H9 (cell line): ENCODE measurements at regions not wholly inside any gene's neighbourhood (a gene's known extent, or its start where the extent isn't known, plus 50 kb on each side); places are given as distances from the start of the nearest gene placed in this dataset.

ENCODE experiments used
- DNase-seq: peaks from one replicate; pipeline ENCODE4 v3.0.0-alpha.2; 2017
- H2AFZ ChIP-seq: one replicate; pipeline ENCODE4 v1.6.1; 2013; ENCODE audit warnings: mild to moderate bottlenecking, low read length, control low read depth, moderate library complexity
- H2AK5ac ChIP-seq: 2 replicates; pipeline ENCODE4 v1.6.1; 2013; ENCODE audit warnings: low read length, control low read depth, mixed read lengths; ENCODE audit not compliant: insufficient read length
- H2BK120ac ChIP-seq: one replicate; pipeline ENCODE4 v1.6.1; 2013; ENCODE audit warnings: low read depth, mild to moderate bottlenecking, low read length, control low read depth, inconsistent platforms; ENCODE audit not compliant: poor library complexity, severe bottlenecking
- H2BK12ac ChIP-seq: 2 replicates; pipeline ENCODE4 v1.6.1; 2013; ENCODE audit warnings: low read length, control low read depth, mixed read lengths, low read depth; ENCODE audit not compliant: insufficient read length
- H2BK15ac ChIP-seq: 2 replicates; pipeline ENCODE4 v1.6.1; 2013; ENCODE audit warnings: low read depth, low read length, control low read depth
- H2BK20ac ChIP-seq: one replicate; pipeline ENCODE4 v1.6.1; 2013; ENCODE audit warnings: low read depth, mild to moderate bottlenecking, low read length, control low read depth, inconsistent platforms; ENCODE audit not compliant: poor library complexity, severe bottlenecking
- H2BK5ac ChIP-seq: 2 replicates; pipeline ENCODE4 v1.6.1; 2013; ENCODE audit warnings: low read length, control low read depth, mixed read lengths; ENCODE audit not compliant: insufficient read length
- H3K14ac ChIP-seq: 2 replicates; pipeline ENCODE4 v1.6.1; 2013; ENCODE audit warnings: low read length, control low read depth; ENCODE audit not compliant: insufficient read depth
- H3K18ac ChIP-seq: 2 replicates; pipeline ENCODE4 v1.6.1; 2013; ENCODE audit warnings: low read depth, mild to moderate bottlenecking, mixed read lengths, low read length, control low read depth; ENCODE audit not compliant: insufficient read length
- H3K23ac ChIP-seq: 2 replicates; pipeline ENCODE4 v1.6.1; 2013; ENCODE audit warnings: low read length, control low read depth, mixed read lengths, low read depth; ENCODE audit not compliant: insufficient read length
- H3K23me2 ChIP-seq: 2 replicates; pipeline ENCODE4 v1.6.1; 2013; ENCODE audit warnings: low read depth, mild to moderate bottlenecking, mixed read lengths, low read length, control low read depth; ENCODE audit not compliant: insufficient read length, poor library complexity, severe bottlenecking
- H3K27ac ChIP-seq: 2 replicates; pipeline ENCODE4 v1.5.1; 2013; ENCODE audit warnings: low read length, control low read depth, mixed read lengths, low read depth; ENCODE audit not compliant: insufficient read length
- H3K27me3 ChIP-seq: 2 replicates; pipeline ENCODE4 v1.6.1; 2013; ENCODE audit warnings: low read length, control low read depth, inconsistent platforms; ENCODE audit not compliant: insufficient read depth
- H3K4ac ChIP-seq: 2 replicates; pipeline ENCODE4 v1.6.1; 2013; ENCODE audit warnings: low read depth, mild to moderate bottlenecking, control low read depth, inconsistent platforms, low read length, moderate library complexity
- H3K4me1 ChIP-seq: 2 replicates; pipeline ENCODE4 v1.6.1; 2013; ENCODE audit warnings: low read length, control low read depth, inconsistent platforms; ENCODE audit not compliant: insufficient read depth
- H3K4me2 ChIP-seq: 2 replicates; pipeline ENCODE4 v1.6.1; 2013; ENCODE audit warnings: low read length, control low read depth, mixed read lengths; ENCODE audit not compliant: insufficient read length, insufficient read depth
- H3K56ac ChIP-seq: 2 replicates; pipeline ENCODE4 v1.6.1; 2013; ENCODE audit warnings: low read depth, mild to moderate bottlenecking, mixed read lengths, low read length, control low read depth; ENCODE audit not compliant: insufficient read length
- H3K79me1 ChIP-seq: 2 replicates; pipeline ENCODE4 v1.6.1; 2013; ENCODE audit warnings: low read depth, mild to moderate bottlenecking, moderate library complexity, low read length, control low read depth, inconsistent platforms; ENCODE audit not compliant: insufficient read depth, poor library complexity, severe bottlenecking
- H3K79me2 ChIP-seq: 2 replicates; pipeline ENCODE4 v1.6.1; 2013; ENCODE audit warnings: low read length, control low read depth, inconsistent platforms; ENCODE audit not compliant: insufficient read depth
- H3K9ac ChIP-seq: 2 replicates; pipeline ENCODE4 v1.6.1; 2013; ENCODE audit warnings: low read length, control low read depth, mixed read lengths; ENCODE audit not compliant: insufficient read length; ENCODE audit errors: extremely low read depth
- H3K9me3 ChIP-seq: one replicate; pipeline ENCODE4 v1.6.1; 2013; ENCODE audit warnings: low read depth, low read length, inconsistent platforms; ENCODE audit not compliant: control insufficient read depth
- H3T11ph ChIP-seq: one replicate; pipeline ENCODE4 v1.6.1; 2013; ENCODE audit warnings: mild to moderate bottlenecking, low read length, control low read depth, inconsistent platforms
- H4K20me1 ChIP-seq: one replicate; pipeline ENCODE4 v1.6.1; 2013; ENCODE audit not compliant: control insufficient read depth, insufficient read length, insufficient read depth
- H4K5ac ChIP-seq: 2 replicates; pipeline ENCODE4 v1.6.1; 2013; ENCODE audit warnings: low read depth, mild to moderate bottlenecking, mixed read lengths, low read length, control low read depth; ENCODE audit not compliant: insufficient read length
- H4K8ac ChIP-seq: replicated peaks from 2 replicates; pipeline ENCODE4 v1.6.1; 2013; ENCODE audit warnings: low read length, control low read depth, mixed read lengths, low read depth; ENCODE audit not compliant: insufficient read length
- H4K91ac ChIP-seq: 2 replicates; pipeline ENCODE4 v1.6.1; 2013; ENCODE audit warnings: low read depth, mild to moderate bottlenecking, moderate library complexity, mixed read lengths, low read length, control low read depth; ENCODE audit not compliant: insufficient read length
- H3K27ac Mint-ChIP-seq, 3 experiments: 2 replicates in 2 of 3; 3 replicates in 1 of 3; pipeline ENCODE4 v1.8.0; 2020 to 2021; ENCODE audit warnings: mixed read lengths in 3 of 3, mild to moderate bottlenecking in 1 of 3, moderate library complexity in 1 of 3
- H3K27me3 Mint-ChIP-seq: 2 replicates; pipeline ENCODE4 v1.8.0; 2021; ENCODE audit warnings: low read depth, mild to moderate bottlenecking, moderate library complexity, mixed read lengths
- H3K36me3 Mint-ChIP-seq, 3 experiments: 2 replicates in 2 of 3; 3 replicates in 1 of 3; pipeline ENCODE4 v1.8.0; 2020 to 2021; ENCODE audit warnings: low read depth in 3 of 3, mixed read lengths in 3 of 3; ENCODE audit not compliant: insufficient read depth in 1 of 3
- H3K4me1 Mint-ChIP-seq, 2 experiments: 2 replicates each; pipeline ENCODE4 v1.8.0; 2020; ENCODE audit warnings: mixed read lengths in 2 of 2
- H3K4me3 Mint-ChIP-seq, 2 experiments: 2 replicates in 1 of 2; 3 replicates in 1 of 2; pipeline ENCODE4 v1.8.0; 2020 to 2021; ENCODE audit warnings: mild to moderate bottlenecking in 2 of 2, mixed read lengths in 2 of 2, moderate library complexity in 1 of 2
- H3K9me3 Mint-ChIP-seq, 2 experiments: 2 replicates in 1 of 2; 3 replicates in 1 of 2; pipeline ENCODE4 v1.8.0; 2020; ENCODE audit warnings: mild to moderate bottlenecking in 2 of 2, mixed read lengths in 2 of 2, moderate library complexity in 1 of 2
- WGBS: extraction: QIAGEN DNeasy Blood & Tissue Kit; methylation state at CpG from one replicate; pipeline ENCODE4 v1.1.7; 2013; ENCODE audit warnings: missing lambda C conversion rate, low lambda C conversion rate, mixed read lengths; ENCODE audit not compliant: insufficient read length; ENCODE audit errors: extremely low coverage; 5-methylcytosine and 5-hydroxymethylcytosine counted together
- TF ChIP-seq, protein P1 (sequence below): fragments of 200-600 bp; sonication (generic); conservative IDR thresholded peaks from 3 replicates; pipeline ENCODE4 v1.8.0; 2021; ENCODE audit warnings: antibody characterized with exemption, mild to moderate bottlenecking

DNA sequence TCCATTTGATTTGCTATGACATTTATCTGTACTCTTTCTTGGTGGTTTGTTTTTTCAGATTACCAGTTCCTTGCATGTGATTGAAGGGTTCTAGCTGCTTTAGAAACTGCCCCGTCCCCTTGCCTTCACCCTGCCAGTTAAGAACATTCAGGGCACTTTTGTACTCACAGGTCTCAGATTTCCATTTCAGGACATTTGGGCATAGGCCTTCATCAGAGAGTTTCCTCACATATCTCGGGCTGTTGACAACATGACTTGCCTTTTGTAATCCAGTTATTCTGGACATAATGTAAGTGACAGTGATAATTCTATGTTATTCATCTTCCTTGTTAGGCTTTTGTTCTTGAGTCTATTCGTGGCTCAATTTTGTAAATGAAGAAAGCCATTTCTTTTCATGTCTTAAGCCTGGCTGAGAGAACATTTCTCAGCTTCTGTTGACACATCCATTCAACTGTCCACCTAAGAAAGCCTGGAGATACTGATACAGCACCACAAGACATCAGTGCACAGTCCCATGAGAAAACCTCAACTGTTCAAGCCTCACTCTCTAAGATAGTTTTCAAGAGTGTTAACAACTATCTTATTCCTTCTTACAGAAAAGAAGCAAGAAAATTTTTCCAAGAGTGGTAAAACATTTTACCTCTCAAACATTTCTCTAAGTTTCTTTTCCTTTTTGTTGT lies 209.3 kb upstream of the SGK1 start:
- no peaks in the 10 kb centered on the region for H3K79me1 ChIP-seq
- no peak overlapping the region for H3K4me3 Mint-ChIP-seq
- no peak overlapping the region for H3K9ac ChIP-seq
- no peak overlapping the region for H3K18ac ChIP-seq
- no peaks in the 10 kb centered on the region; a peak in 2 of 5 replicates for H3K9me3 Mint-ChIP-seq
- H3K27me3 ChIP-seq = no peaks in the 10 kb centered on the region
- no peaks in the 10 kb centered on the region for H4K20me1 ChIP-seq
- no peak overlapping the region for H2BK120ac ChIP-seq
- H4K91ac ChIP-seq = no peak overlapping the region
- H4K8ac ChIP-seq = no peak overlapping the region
- H3K79me2 ChIP-seq = no peaks in the 10 kb centered on the region
- H3K27me3 Mint-ChIP-seq = no peaks in the 10 kb centered on the region
- peaks cover 8% of the 10 kb centered on the region for H3K4me1 ChIP-seq
- no peak overlapping the region for H3K27ac ChIP-seq
- H2BK20ac ChIP-seq = no peak overlapping the region
- no peaks in the 10 kb centered on the region for H3K23me2 ChIP-seq
- no peaks in the 10 kb centered on the region for H3K36me3 Mint-ChIP-seq
- no peak overlapping the region for H3K14ac ChIP-seq
- TF ChIP-seq, protein P1, sequence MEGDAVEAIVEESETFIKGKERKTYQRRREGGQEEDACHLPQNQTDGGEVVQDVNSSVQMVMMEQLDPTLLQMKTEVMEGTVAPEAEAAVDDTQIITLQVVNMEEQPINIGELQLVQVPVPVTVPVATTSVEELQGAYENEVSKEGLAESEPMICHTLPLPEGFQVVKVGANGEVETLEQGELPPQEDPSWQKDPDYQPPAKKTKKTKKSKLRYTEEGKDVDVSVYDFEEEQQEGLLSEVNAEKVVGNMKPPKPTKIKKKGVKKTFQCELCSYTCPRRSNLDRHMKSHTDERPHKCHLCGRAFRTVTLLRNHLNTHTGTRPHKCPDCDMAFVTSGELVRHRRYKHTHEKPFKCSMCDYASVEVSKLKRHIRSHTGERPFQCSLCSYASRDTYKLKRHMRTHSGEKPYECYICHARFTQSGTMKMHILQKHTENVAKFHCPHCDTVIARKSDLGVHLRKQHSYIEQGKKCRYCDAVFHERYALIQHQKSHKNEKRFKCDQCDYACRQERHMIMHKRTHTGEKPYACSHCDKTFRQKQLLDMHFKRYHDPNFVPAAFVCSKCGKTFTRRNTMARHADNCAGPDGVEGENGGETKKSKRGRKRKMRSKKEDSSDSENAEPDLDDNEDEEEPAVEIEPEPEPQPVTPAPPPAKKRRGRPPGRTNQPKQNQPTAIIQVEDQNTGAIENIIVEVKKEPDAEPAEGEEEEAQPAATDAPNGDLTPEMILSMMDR = no peak
- WGBS = no CpG with 5 or more reads among the region's 3 CpGs
- H3K9me3 ChIP-seq = no peaks in the 10 kb centered on the region
- no peak overlapping the region for H3K4ac ChIP-seq
- no peak overlapping the region for H2AK5ac ChIP-seq
- H2BK12ac ChIP-seq = no peak overlapping the region
- H3K56ac ChIP-seq = no peak overlapping the region
- no peak overlapping the region for H3K23ac ChIP-seq
- H2BK5ac ChIP-seq = no peak overlapping the region
- H3K4me1 Mint-ChIP-seq = peaks cover 5 to 13% of the 10 kb centered on the region in 2 experiments
- no peak overlapping the region for H2BK15ac ChIP-seq
- DNase-seq = no peak
- no peak overlapping the region for H3T11ph ChIP-seq
- H3K4me2 ChIP-seq = no peak overlapping the region
- peak overlapping the region in 2 of 3 experiments; percentile 45 to 66; a peak in 1 of 7 replicates for H3K27ac Mint-ChIP-seq
- no peak overlapping the region for H2AFZ ChIP-seq
- no peak overlapping the region for H4K5ac ChIP-seq
